ENCODE measurements at regions not wholly inside any gene's neighbourhood (a gene's known extent, or its start where the extent isn't known, plus 50 kb on each side); places are given as distances from the start of the nearest gene placed in this dataset.
A peak's percentile ranks its signal among the peaks of the same experiment; 100 is the strongest.

- H3K9me3 ChIP-seq, result no peaks in the 10 kb centered on the region
- no peaks in the 10 kb centered on the region for H3K27me3 ChIP-seq
- TF ChIP-seq, protein P1, sequence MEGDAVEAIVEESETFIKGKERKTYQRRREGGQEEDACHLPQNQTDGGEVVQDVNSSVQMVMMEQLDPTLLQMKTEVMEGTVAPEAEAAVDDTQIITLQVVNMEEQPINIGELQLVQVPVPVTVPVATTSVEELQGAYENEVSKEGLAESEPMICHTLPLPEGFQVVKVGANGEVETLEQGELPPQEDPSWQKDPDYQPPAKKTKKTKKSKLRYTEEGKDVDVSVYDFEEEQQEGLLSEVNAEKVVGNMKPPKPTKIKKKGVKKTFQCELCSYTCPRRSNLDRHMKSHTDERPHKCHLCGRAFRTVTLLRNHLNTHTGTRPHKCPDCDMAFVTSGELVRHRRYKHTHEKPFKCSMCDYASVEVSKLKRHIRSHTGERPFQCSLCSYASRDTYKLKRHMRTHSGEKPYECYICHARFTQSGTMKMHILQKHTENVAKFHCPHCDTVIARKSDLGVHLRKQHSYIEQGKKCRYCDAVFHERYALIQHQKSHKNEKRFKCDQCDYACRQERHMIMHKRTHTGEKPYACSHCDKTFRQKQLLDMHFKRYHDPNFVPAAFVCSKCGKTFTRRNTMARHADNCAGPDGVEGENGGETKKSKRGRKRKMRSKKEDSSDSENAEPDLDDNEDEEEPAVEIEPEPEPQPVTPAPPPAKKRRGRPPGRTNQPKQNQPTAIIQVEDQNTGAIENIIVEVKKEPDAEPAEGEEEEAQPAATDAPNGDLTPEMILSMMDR (IDR thresholded peaks at IDR 0.05), result no peak
- no peak for TF ChIP-seq POLR2A (IDR thresholded peaks at IDR 0.05)
- intact Hi-C loops (cut with DNase I), result loop anchor here in 4 of 10 donors (5.0 to 10.0 kb wide), 4 partner anchors 154 to 334 kb away; no protein-coding TSS in a partner anchor
- WGBS, 4 donors, result 12 to 28% (median 20%) methylated on average over 1 of the region's 1 CpG
- DNase-seq, result no peak
- no peaks in the 10 kb centered on the region for H3K4me1 ChIP-seq
- no peak for ATAC-seq
- no peaks in the 10 kb centered on the region for H3K36me3 ChIP-seq
- H3K27ac ChIP-seq, result no peak overlapping the region
- H3K4me3 ChIP-seq, result no peak overlapping the region
These were observed 145.3 kb downstream of the SLC38A4 start for GRCh38 chr12:46680506-46680905.

- 41 to 52% (median 49%) methylated on average over 3 of the region's 3 CpGs for WGBS, 4 donors
- TF ChIP-seq POLR2A (IDR thresholded peaks at IDR 0.05), result no peak
- TF ChIP-seq, protein P1 (IDR thresholded peaks at IDR 0.05), result no peak
- intact Hi-C loops (cut with DNase I), result loop anchor here in 9 of 10 donors (2.0 to 10.0 kb wide), 11 partner anchors 155 to 557 kb away; no protein-coding TSS in a partner anchor
- Histone ChIP-seq H3K36me3 (no peaks in the 10 kb centered on the region), H3K27me3 (no peaks in the 10 kb centered on the region), H3K9me3 (no peaks in the 10 kb centered on the region), H3K4me1 (no peaks in the 10 kb centered on the region), H3K27ac (no peak overlapping the region), H3K4me3 (no peak overlapping the region)
- DNase-seq (no peak), ATAC-seq (no peak)
These were observed 146.0 kb downstream of the SLC38A4 start for GRCh38 chr12:46679754-46680153.

DNA sequence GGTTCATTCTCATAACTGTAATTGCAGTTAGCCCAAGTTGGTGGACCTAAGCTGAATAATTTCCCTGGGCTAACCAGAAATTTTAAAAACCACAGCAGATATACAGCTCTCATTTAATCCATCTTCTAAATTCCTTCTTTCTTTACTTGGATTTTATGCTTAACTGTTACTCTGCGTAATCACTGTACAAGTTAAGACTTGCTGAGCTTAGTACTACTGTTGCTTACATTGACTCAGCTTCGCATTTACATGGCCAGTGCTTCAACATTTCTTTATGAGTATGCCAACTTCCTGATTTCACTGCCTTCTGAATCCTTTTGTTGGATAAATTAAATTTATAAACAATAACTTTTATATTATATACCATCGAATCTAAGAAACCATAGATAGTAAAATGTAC is 147.4 kb downstream of the SLC38A4 start:
- Histone ChIP-seq H3K4me1 (no peaks in the 10 kb centered on the region), H3K27ac (no peak overlapping the region), H3K27me3 (no peaks in the 10 kb centered on the region), H3K9me3 (no peaks in the 10 kb centered on the region), H3K36me3 (no peaks in the 10 kb centered on the region), H3K4me3 (no peak overlapping the region)
- TF ChIP-seq POLR2A (IDR thresholded peaks at IDR 0.05), result no peak
- TF ChIP-seq, protein P1 (IDR thresholded peaks at IDR 0.05), result no peak
- DNase-seq (no peak), ATAC-seq (no peak)
- intact Hi-C loops (cut with DNase I), result loop anchor here in 8 of 10 donors (2.0 to 10.0 kb wide), 10 partner anchors 254 to 556 kb away; no protein-coding TSS in a partner anchor
- WGBS, 4 donors, result 89 to 91% (median 90%) methylated on average over 3 of the region's 3 CpGs

DNA sequence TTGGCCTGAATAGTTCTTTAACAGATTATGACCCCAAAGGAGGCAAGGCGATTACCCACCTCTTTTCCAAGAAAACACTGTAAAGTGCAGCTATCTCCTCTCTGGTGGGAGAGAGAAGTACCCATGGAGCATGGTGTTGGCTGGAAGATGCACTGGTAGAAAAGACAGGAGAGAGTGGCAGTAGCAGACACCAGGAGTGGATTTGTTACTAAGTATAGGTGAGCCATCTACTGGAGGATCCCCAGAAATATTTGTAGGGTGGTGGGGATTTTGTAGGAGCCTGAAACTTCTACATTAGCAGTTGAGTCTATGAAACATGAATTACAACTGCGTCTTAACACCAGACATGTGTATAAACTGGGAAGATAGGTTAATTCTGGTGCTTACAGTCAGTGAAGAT is 148.0 kb downstream of the SLC38A4 start:
- Histone ChIP-seq H3K9me3 (no peaks in the 10 kb centered on the region), H3K4me1 (no peaks in the 10 kb centered on the region), H3K27ac (no peak overlapping the region), H3K27me3 (no peaks in the 10 kb centered on the region), H3K36me3 (no peaks in the 10 kb centered on the region), H3K4me3 (no peak overlapping the region)
- ATAC-seq (peak in 3 of 4 donors; percentile 39 to 56 (median 54)), DNase-seq (no peak)
- 86 to 98% (median 90%) methylated on average over 2 of the region's 2 CpGs for WGBS, 4 donors
- intact Hi-C loops (cut with DNase I), result loop anchor here in 9 of 10 donors (2.0 to 10.0 kb wide), 11 partner anchors 255 to 555 kb away; no protein-coding TSS in a partner anchor
- TF ChIP-seq, protein P1 (IDR thresholded peaks at IDR 0.05), result peak in 7 of 12 donors; percentile 11 to 33 (median 27)
- no peak for TF ChIP-seq POLR2A (IDR thresholded peaks at IDR 0.05)

Measured in heart left ventricle (tissue), 16 donors.